ENCODE measurements at regions not wholly inside any gene's neighbourhood (a gene's known extent, or its start where the extent isn't known, plus 50 kb on each side); places are given as distances from the start of the nearest gene placed in this dataset.

GRCh38 chr17:15000661-15001060, 264.5 kb downstream of the PMP22 start:
- intact Hi-C loops (cut with micrococcal nuclease) (no loop called here), in situ Hi-C loops (cut with MboI) (no loop called here)
- FAIRE-seq (no peak), DNase-seq (ENCODE audit: extremely low read depth in 1 of 4, low spot score in 3 of 4) (no peak), ATAC-seq (no peak)
- Histone ChIP-seq H3K4me3 (no peak overlapping the region), H3K4me1 (replicated peaks in 1 of 2; ENCODE audit: control insufficient read depth in 2 of 2, insufficient read depth in 2 of 2, low read length in 2 of 2) (no peaks in the 10 kb centered on the region), H3K27me3 (ENCODE audit: control insufficient read depth in 2 of 2, insufficient read depth in 2 of 2, low read length in 2 of 2) (no peaks in the 10 kb centered on the region; a peak in 1 of 5 replicates), H3K9ac (ENCODE audit: insufficient read depth in 1 of 2, low read depth in 2 of 2, low read length in 2 of 2) (no peak overlapping the region), H3K79me2 (ENCODE audit: control insufficient read depth, insufficient read depth, low read length) (no peaks in the 10 kb centered on the region), H3K36me3 (ENCODE audit: control insufficient read depth, insufficient read depth, low read length) (no peaks in the 10 kb centered on the region), H3K9me3 (replicated peaks; ENCODE audit: control insufficient read depth, insufficient read depth, low read depth, low read length) (no peaks in the 10 kb centered on the region), H4K20me1 (replicated peaks; ENCODE audit: control insufficient read depth, insufficient read depth, low read length) (no peaks in the 10 kb centered on the region), H3K4me2 (ENCODE audit: insufficient read depth, low read length) (no peak overlapping the region), H3K27ac (ENCODE audit: extremely low read depth, low read depth, low read length) (no peak overlapping the region), H2AFZ (ENCODE audit: low read depth, low read length) (no peak overlapping the region), H3K9me1 (ENCODE audit: control insufficient read depth, insufficient read depth, low read length) (no peaks in the 10 kb centered on the region)
- CTCF ChIA-PET (ENCODE audit: low intra/inter-chr PET ratio), result no interaction called here
- BruUV-seq (replicated peaks), result no TSS peak
- POLR2A ChIA-PET, result no interaction called here
- no peak for TF ChIP-seq SNAPC5 (CRISPR knock-in tag; IDR thresholded peaks at IDR 0.05)
- TF ChIP-seq ZNF354B (CRISPR knock-in tag; IDR thresholded peaks at IDR 0.05), result no peak
- no peak for TF ChIP-seq ZEB2 (IDR thresholded peaks at IDR 0.05)
- no peak for TF ChIP-seq HNRNPLL (IDR thresholded peaks at IDR 0.05; ENCODE audit: low read depth, low read length, poor library complexity, severe bottlenecking)
- TF ChIP-seq ZNF644 (tag; IDR thresholded peaks at IDR 0.05; ENCODE audit: low read depth), result no peak
- TF ChIP-seq, protein P1, sequence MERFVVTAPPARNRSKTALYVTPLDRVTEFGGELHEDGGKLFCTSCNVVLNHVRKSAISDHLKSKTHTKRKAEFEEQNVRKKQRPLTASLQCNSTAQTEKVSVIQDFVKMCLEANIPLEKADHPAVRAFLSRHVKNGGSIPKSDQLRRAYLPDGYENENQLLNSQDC (CRISPR knock-in tag; IDR thresholded peaks at IDR 0.05), result no peak
- TF ChIP-seq ARID1B (IDR thresholded peaks at IDR 0.05), result no peak
- TF ChIP-seq XRCC4 (IDR thresholded peaks at IDR 0.05; ENCODE audit: extremely low read depth, insufficient read depth, insufficient read length), result no peak
- no peak for TF ChIP-seq ZBTB26 (CRISPR knock-in tag; IDR thresholded peaks at IDR 0.05)
- no peak for TF ChIP-seq ZNF668 (CRISPR knock-in tag; IDR thresholded peaks at IDR 0.05)
- no peak for TF ChIP-seq SRSF3 (IDR thresholded peaks at IDR 0.05; ENCODE audit: insufficient read depth, low read length)
- no peak for TF ChIP-seq TAL1 (IDR thresholded peaks at IDR 0.05)
- TF ChIP-seq, protein P2, sequence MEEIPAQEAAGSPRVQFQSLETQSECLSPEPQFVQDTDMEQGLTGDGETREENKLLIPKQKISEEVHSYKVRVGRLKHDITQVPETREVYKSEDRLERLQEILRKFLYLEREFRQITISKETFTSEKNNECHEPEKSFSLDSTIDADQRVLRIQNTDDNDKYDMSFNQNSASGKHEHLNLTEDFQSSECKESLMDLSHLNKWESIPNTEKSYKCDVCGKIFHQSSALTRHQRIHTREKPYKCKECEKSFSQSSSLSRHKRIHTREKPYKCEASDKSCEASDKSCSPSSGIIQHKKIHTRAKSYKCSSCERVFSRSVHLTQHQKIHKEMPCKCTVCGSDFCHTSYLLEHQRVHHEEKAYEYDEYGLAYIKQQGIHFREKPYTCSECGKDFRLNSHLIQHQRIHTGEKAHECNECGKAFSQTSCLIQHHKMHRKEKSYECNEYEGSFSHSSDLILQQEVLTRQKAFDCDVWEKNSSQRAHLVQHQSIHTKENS (CRISPR knock-in tag; IDR thresholded peaks at IDR 0.05), result no peak
- TF ChIP-seq ZFP91 (CRISPR knock-in tag; IDR thresholded peaks at IDR 0.05), result no peak
- no peak for TF ChIP-seq ZNF175 (CRISPR knock-in tag; IDR thresholded peaks at IDR 0.05; ENCODE audit: low read depth)
- TF ChIP-seq RBM17 (IDR thresholded peaks at IDR 0.05; ENCODE audit: borderline replicate concordance, low read depth, low read length), result no peak
- TF ChIP-seq, protein P3, sequence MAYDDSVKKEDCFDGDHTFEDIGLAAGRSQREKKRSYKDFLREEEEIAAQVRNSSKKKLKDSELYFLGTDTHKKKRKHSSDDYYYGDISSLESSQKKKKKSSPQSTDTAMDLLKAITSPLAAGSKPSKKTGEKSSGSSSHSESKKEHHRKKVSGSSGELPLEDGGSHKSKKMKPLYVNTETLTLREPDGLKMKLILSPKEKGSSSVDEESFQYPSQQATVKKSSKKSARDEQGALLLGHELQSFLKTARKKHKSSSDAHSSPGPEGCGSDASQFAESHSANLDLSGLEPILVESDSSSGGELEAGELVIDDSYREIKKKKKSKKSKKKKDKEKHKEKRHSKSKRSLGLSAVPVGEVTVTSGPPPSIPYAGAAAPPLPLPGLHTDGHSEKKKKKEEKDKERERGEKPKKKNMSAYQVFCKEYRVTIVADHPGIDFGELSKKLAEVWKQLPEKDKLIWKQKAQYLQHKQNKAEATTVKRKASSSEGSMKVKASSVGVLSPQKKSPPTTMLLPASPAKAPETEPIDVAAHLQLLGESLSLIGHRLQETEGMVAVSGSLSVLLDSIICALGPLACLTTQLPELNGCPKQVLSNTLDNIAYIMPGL (CRISPR knock-in tag; IDR thresholded peaks at IDR 0.05), result no peak
- no peak for TF ChIP-seq ELF2 (CRISPR knock-in tag; IDR thresholded peaks at IDR 0.05)
- no peak for TF ChIP-seq ZNF197 (CRISPR knock-in tag; IDR thresholded peaks at IDR 0.05; ENCODE audit: low read depth)
